GM23248 (cell line): ENCODE measurements at regions not wholly inside any gene's neighbourhood (a gene's known extent, or its start where the extent isn't known, plus 50 kb on each side); places are given as distances from the start of the nearest gene placed in this dataset. TPM values are rescaled to one million over a fixed set of nuclear protein-coding genes. Genes with fewer than 3 reads are reported as not detected.

Experiments used
- DNase-seq: peaks from one replicate; pipeline ENCODE4 v3.0.0-alpha.2; 2015
- H2AFZ ChIP-seq: fragments of 200-600 bp; sonication (generic); 2 replicates; pipeline ENCODE4 v1.6.1; 2016; ENCODE audit warnings: antibody characterized with exemption
- H3F3A ChIP-seq: fragments of 200-600 bp; sonication (generic); 2 replicates; pipeline ENCODE4 v1.6.1; 2016; ENCODE audit warnings: mild to moderate bottlenecking, antibody characterized with exemption, mixed run types; ENCODE audit not compliant: insufficient read depth
- H3K27ac ChIP-seq: fragments of 200-600 bp; sonication (generic); 2 replicates; pipeline ENCODE4 v1.5.1; 2016; ENCODE audit warnings: mild to moderate bottlenecking
- H3K27me3 ChIP-seq: fragments of 200-600 bp; sonication (generic); replicated peaks from 2 replicates; pipeline ENCODE4 v1.6.1; 2016; ENCODE audit warnings: mild to moderate bottlenecking; ENCODE audit not compliant: insufficient read depth
- H3K36me3 ChIP-seq: fragments of 200-600 bp; sonication (generic); 2 replicates; pipeline ENCODE4 v1.6.1; 2016; ENCODE audit warnings: low read depth, mild to moderate bottlenecking
- H3K4me1 ChIP-seq: fragments of 200-600 bp; sonication (generic); 2 replicates; pipeline ENCODE4 v1.6.1; 2016; ENCODE audit warnings: mild to moderate bottlenecking; ENCODE audit not compliant: insufficient read depth
- H3K4me2 ChIP-seq: fragments of 200-600 bp; sonication (generic); one replicate; pipeline ENCODE4 v1.6.1; 2016; ENCODE audit warnings: mild to moderate bottlenecking; ENCODE audit not compliant: unreplicated experiment
- H3K4me3 ChIP-seq: fragments of 200-600 bp; sonication (generic); 2 replicates; pipeline ENCODE4 v1.5.1; 2016; ENCODE audit warnings: mild to moderate bottlenecking
- H3K79me2 ChIP-seq: fragments of 200-600 bp; sonication (generic); 2 replicates; pipeline ENCODE4 v1.6.1; 2016; ENCODE audit warnings: mild to moderate bottlenecking; ENCODE audit not compliant: insufficient read depth
- H3K9ac ChIP-seq: fragments of 200-600 bp; sonication (generic); 2 replicates; pipeline ENCODE4 v1.6.1; 2016; ENCODE audit warnings: mild to moderate bottlenecking
- H3K9me2 ChIP-seq: fragments of 200-600 bp; sonication (generic); 2 replicates; pipeline ENCODE4 v1.6.1; 2016; ENCODE audit warnings: mixed run types, mild to moderate bottlenecking, moderate library complexity; ENCODE audit not compliant: insufficient read depth
- H3K9me3 ChIP-seq: fragments of 200-600 bp; sonication (generic); one replicate; pipeline ENCODE4 v1.6.1; 2017; ENCODE audit warnings: low read depth
- H4K20me1 ChIP-seq: fragments of 200-600 bp; sonication (generic); 2 replicates; pipeline ENCODE4 v1.6.0; 2016; ENCODE audit not compliant: insufficient read depth
- EZH2 ChIP-seq: fragments of 200-600 bp; sonication (generic); IDR thresholded peaks from 2 replicates; pipeline ENCODE4 v1.6.1; 2018; ENCODE audit warnings: antibody characterized with exemption, mild to moderate bottlenecking; ENCODE audit not compliant: insufficient read depth, poor library complexity, severe bottlenecking
- EZH2phosphoT487 ChIP-seq: fragments of 200-600 bp; sonication (generic); IDR thresholded peaks from 2 replicates; pipeline ENCODE4 v1.6.1; 2018; ENCODE audit warnings: antibody characterized with exemption, moderate library complexity, mild to moderate bottlenecking, low read depth; ENCODE audit not compliant: insufficient read depth
- WGBS, 2 experiments: methylation state at CpG; one replicate each; pipeline ENCODE4 v1.1.6; 2015 to 2017; ENCODE audit warnings: low lambda C conversion rate in 2 of 2, low coverage in 1 of 2; ENCODE audit errors: missing lambda C conversion rate in 2 of 2; 5-methylcytosine and 5-hydroxymethylcytosine counted together
- in situ Hi-C: fragments of 300-500 bp; cut with MboI; formaldehyde crosslinking; loops from 2 replicates; pipeline ENCODE4 v1.15.0; 2020
- small RNA-seq: library from RNA; depleted of rRNA; stranded (forward); fragments of <200 nt; gene quantifications from one replicate; pipeline ENCODE3, GENCODE V24; 2014; ENCODE audit warnings: low read depth, low replicate concordance

GRCh38 chr4:55284331-55284730 lies 61.7 kb upstream of the SRD5A3 start:
- no peak overlapping the region for H3K9ac ChIP-seq

GRCh38 chr4:55291227-55291640 lies 54.8 kb upstream of the SRD5A3 start:
- Histone ChIP-seq H3K9me2 (no peaks in the 10 kb centered on the region), H3K27ac (no peak overlapping the region), H3K9ac (no peak overlapping the region), H2AFZ (no peak overlapping the region), H3K4me3 (no peak overlapping the region), H3F3A (no peaks in the 10 kb centered on the region), H3K4me2 (no peak overlapping the region), H3K36me3 (no peaks in the 10 kb centered on the region), H3K9me3 (no peaks in the 10 kb centered on the region), H3K79me2 (no peaks in the 10 kb centered on the region), H3K27me3 (no peaks in the 10 kb centered on the region; the same call in 1 of the 2 replicates), H4K20me1 (no peaks in the 10 kb centered on the region), H3K4me1 (no peaks in the 10 kb centered on the region)
- TF ChIP-seq EZH2: no peak
- TF ChIP-seq EZH2phosphoT487: no peak
- DNase-seq: peak; percentile 36
- WGBS, 2 experiments: 7 to 13% methylated on average over 3 of the region's 3 CpGs
- in situ Hi-C loops: no loop called here

More at GRCh38 chr4:55284331-55284730, 61.7 kb upstream of the SRD5A3 start:
- Histone ChIP-seq H3K36me3 (no peaks in the 10 kb centered on the region), H3K4me1 (no peaks in the 10 kb centered on the region), H4K20me1 (no peaks in the 10 kb centered on the region), H3K27me3 (no peaks in the 10 kb centered on the region; the same call in 1 of the 2 replicates), H3K9me2 (no peaks in the 10 kb centered on the region), H3K79me2 (no peaks in the 10 kb centered on the region), H3K9me3 (peaks cover 8% of the 10 kb centered on the region), H2AFZ (no peak overlapping the region), H3K4me2 (no peak overlapping the region), H3K27ac (no peak overlapping the region), H3F3A (no peaks in the 10 kb centered on the region), H3K4me3 (no peak overlapping the region)
- in situ Hi-C loops: no loop called here
- 18 to 27% methylated on average over 1 of the region's 1 CpG for WGBS, 2 experiments
- no peak for TF ChIP-seq EZH2phosphoT487
- TF ChIP-seq EZH2: no peak
- DNase-seq: no peak

- H3K4me1 ChIP-seq: no peaks in the 10 kb centered on the region
- WGBS, 2 experiments: 12 to 18% methylated on average over 4 of the region's 4 CpGs
- no peaks in the 10 kb centered on the region for H4K20me1 ChIP-seq
- H3K79me2 ChIP-seq: no peaks in the 10 kb centered on the region
- no peaks in the 10 kb centered on the region for H3K36me3 ChIP-seq
- no peak overlapping the region for H3K9ac ChIP-seq
- no peak overlapping the region for H2AFZ ChIP-seq
- TF ChIP-seq EZH2phosphoT487: no peak
- no peak for TF ChIP-seq EZH2
- no peaks in the 10 kb centered on the region for H3K9me3 ChIP-seq
- peak; percentile 15 for DNase-seq
- no peak overlapping the region for H3K4me2 ChIP-seq
- in situ Hi-C loops: no loop called here
- H3K4me3 ChIP-seq: no peak overlapping the region
- no peaks in the 10 kb centered on the region for H3F3A ChIP-seq
- H3K27me3 ChIP-seq: no peaks in the 10 kb centered on the region; the same call in 1 of the 2 replicates
- H3K9me2 ChIP-seq: no peaks in the 10 kb centered on the region
- H3K27ac ChIP-seq: no peak overlapping the region
Measured at GRCh38 chr4:55296096-55296495, 49.9 kb upstream of the SRD5A3 start.

Small RNA genes lying in the stretch of these regions (small RNA-seq; reads per million reads assigned to genes)
- gene RN7SL822P (not detected), gene RNU6-746P (not detected)
